Type B pancreatic cell (in vitro differentiated cells): ENCODE measurements at regions not wholly inside any gene's neighbourhood (a gene's known extent, or its start where the extent isn't known, plus 50 kb on each side); places are given as distances from the start of the nearest gene placed in this dataset.

ENCODE experiments used
- DNase-seq: peaks from one replicate; pipeline ENCODE4 v3.0.0; 2021; ENCODE audit warnings: mixed read lengths; ENCODE audit not compliant: unreplicated experiment; ENCODE audit errors: extremely low spot score
- H3K27ac Mint-ChIP-seq: 2 replicates; pipeline ENCODE4 v1.8.0; 2021; ENCODE audit warnings: mild to moderate bottlenecking, mixed read lengths
- H3K27me3 Mint-ChIP-seq: 2 replicates; pipeline ENCODE4 v1.8.0; 2021; ENCODE audit warnings: mixed read lengths
- H3K36me3 Mint-ChIP-seq: 2 replicates; pipeline ENCODE4 v1.8.0; 2021; ENCODE audit warnings: mixed read lengths
- H3K4me1 Mint-ChIP-seq: one replicate; pipeline ENCODE4 v1.8.0; 2021; ENCODE audit warnings: mixed read lengths; ENCODE audit not compliant: unreplicated experiment
- H3K4me3 Mint-ChIP-seq: 2 replicates; pipeline ENCODE4 v1.8.0; 2021; ENCODE audit warnings: mild to moderate bottlenecking, mixed read lengths
- H3K9me3 Mint-ChIP-seq: 2 replicates; pipeline ENCODE4 v1.8.0; 2021; ENCODE audit warnings: mixed read lengths
- TF ChIP-seq, protein P1 (sequence below): fragments of 200-600 bp; sonication (generic); conservative IDR thresholded peaks from 2 replicates; pipeline ENCODE4 v1.5.0; 2021; ENCODE audit warnings: antibody characterized with exemption, mild to moderate bottlenecking

DNA sequence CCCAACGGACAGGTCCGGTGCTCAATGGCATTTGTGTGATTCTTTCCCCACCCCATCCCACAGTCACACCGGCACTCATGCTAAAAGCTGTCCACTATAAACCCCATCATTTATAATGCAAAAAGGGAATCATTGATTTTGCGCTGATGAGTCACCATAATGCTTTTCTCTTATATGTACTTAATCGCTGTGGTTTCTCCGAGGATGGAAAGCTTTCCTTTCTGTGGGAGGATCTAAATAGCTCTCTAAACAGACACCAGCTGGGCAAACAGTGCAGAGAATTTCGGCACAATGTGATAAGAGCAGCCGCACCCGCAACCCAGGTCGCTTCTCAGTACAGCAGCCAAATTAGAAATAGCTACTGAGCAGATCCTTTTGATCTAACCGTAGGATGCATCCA lies 85.6 kb downstream of the SETD4 start:
- Mint-ChIP-seq H3K27me3 (peaks cover 7% of the 10 kb centered on the region), H3K9me3 (peaks cover 4% of the 10 kb centered on the region), H3K4me3 (no peak overlapping the region), H3K27ac (no peak overlapping the region), H3K4me1 (peaks cover 4% of the 10 kb centered on the region), H3K36me3 (no peaks in the 10 kb centered on the region)
- DNase-seq: no peak
- TF ChIP-seq, protein P1, sequence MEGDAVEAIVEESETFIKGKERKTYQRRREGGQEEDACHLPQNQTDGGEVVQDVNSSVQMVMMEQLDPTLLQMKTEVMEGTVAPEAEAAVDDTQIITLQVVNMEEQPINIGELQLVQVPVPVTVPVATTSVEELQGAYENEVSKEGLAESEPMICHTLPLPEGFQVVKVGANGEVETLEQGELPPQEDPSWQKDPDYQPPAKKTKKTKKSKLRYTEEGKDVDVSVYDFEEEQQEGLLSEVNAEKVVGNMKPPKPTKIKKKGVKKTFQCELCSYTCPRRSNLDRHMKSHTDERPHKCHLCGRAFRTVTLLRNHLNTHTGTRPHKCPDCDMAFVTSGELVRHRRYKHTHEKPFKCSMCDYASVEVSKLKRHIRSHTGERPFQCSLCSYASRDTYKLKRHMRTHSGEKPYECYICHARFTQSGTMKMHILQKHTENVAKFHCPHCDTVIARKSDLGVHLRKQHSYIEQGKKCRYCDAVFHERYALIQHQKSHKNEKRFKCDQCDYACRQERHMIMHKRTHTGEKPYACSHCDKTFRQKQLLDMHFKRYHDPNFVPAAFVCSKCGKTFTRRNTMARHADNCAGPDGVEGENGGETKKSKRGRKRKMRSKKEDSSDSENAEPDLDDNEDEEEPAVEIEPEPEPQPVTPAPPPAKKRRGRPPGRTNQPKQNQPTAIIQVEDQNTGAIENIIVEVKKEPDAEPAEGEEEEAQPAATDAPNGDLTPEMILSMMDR: no peak

DNA sequence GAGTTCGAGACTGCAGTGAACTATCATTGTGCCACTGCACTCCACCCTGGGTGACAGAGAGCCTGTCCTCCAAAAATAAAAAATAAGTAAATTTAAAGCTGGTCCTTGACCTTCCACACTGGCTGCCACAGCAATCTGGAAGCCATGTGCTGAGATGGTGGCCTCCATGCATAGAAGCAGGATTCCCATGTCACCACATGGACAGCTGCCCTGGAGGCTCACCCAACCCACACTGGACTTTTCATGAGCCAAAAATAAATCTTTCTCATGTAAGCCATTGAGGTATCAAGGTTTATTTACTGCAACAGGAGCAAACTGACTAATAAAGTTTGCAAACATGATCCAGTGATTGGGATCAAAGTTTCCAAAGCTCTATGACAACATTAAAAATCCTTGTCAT lies 88.5 kb downstream of the SETD4 start:
- H3K36me3 Mint-ChIP-seq: no peaks in the 10 kb centered on the region
- no peak overlapping the region for H3K27ac Mint-ChIP-seq
- no peak overlapping the region for H3K4me3 Mint-ChIP-seq
- peaks cover 4% of the 10 kb centered on the region for H3K4me1 Mint-ChIP-seq
- H3K9me3 Mint-ChIP-seq: no peaks in the 10 kb centered on the region
- no peak for DNase-seq
- TF ChIP-seq, protein P1: no peak
- peaks cover 7% of the 10 kb centered on the region for H3K27me3 Mint-ChIP-seq

DNA sequence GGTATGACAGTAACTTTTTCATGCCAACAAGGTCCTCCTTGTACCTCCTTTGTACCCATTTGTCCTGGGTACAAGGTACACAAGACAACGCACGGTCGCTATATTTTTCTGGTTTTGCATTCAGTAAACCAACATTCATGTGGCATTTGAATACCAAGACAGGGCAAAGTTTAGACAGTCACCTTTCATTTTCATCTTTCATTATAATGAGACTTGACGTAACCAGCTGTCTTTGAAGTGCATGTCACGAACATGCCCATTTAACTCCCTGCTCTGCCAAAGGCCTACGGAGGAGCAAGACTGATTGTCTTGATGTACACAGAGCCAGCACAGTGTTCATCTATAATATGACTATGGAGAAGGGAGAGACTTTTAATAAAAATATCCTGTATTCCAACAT lies 91.0 kb downstream of the SETD4 start:
- Mint-ChIP-seq H3K9me3 (no peaks in the 10 kb centered on the region), H3K36me3 (no peaks in the 10 kb centered on the region), H3K4me3 (no peak overlapping the region), H3K27ac (no peak overlapping the region), H3K4me1 (no peaks in the 10 kb centered on the region), H3K27me3 (no peaks in the 10 kb centered on the region)
- TF ChIP-seq, protein P1: no peak
- no peak for DNase-seq

DNA sequence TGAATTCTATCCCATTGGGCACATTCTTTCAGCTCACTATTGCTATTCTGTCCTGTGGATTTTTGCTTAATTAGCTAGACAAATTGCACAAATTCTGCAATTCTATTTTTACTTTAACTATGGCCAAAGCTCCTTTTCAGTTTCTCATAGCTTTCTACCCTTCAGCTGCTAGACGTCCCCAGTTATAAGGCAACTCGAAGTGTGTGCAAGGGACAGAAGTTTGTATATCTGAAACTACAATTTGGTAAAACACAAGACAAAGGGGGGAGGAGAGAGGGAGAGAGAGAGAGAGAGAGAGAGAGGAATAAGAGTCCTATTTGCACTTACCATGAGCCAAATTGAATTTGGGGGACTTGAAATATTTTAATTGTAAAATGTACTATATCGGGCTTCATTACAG lies 91.8 kb downstream of the SETD4 start:
- DNase-seq: no peak
- Mint-ChIP-seq H3K27me3 (no peaks in the 10 kb centered on the region), H3K4me1 (no peaks in the 10 kb centered on the region), H3K4me3 (no peak overlapping the region), H3K27ac (no peak overlapping the region), H3K36me3 (no peaks in the 10 kb centered on the region), H3K9me3 (peaks cover 2% of the 10 kb centered on the region)
- TF ChIP-seq, protein P1: no peak

DNA sequence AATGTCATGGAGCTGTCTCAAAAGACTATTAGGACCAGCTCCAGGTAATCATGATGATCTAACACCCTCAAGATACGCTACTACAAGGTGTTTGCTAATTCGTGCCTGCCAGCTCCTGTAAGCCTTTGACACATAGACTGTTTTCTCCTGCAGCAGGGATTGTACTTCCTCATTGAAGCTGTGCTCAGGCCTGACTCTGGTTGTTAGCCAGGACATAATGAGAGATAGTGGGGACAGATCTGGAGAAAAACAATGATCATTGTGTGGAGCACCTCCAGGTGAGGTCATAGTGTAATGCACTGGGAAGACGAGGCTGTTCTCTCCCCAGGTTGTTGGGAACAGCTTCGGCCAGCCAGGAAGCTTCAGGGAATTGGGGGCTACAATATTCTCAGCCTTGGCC lies 94.6 kb downstream of the SETD4 start:
- H3K9me3 Mint-ChIP-seq: peaks cover 4% of the 10 kb centered on the region
- H3K4me3 Mint-ChIP-seq: no peak overlapping the region
- H3K4me1 Mint-ChIP-seq: no peaks in the 10 kb centered on the region
- DNase-seq: no peak
- TF ChIP-seq, protein P1: no peak
- H3K27me3 Mint-ChIP-seq: peaks cover 3% of the 10 kb centered on the region
- no peak overlapping the region for H3K27ac Mint-ChIP-seq
- no peaks in the 10 kb centered on the region for H3K36me3 Mint-ChIP-seq

DNA sequence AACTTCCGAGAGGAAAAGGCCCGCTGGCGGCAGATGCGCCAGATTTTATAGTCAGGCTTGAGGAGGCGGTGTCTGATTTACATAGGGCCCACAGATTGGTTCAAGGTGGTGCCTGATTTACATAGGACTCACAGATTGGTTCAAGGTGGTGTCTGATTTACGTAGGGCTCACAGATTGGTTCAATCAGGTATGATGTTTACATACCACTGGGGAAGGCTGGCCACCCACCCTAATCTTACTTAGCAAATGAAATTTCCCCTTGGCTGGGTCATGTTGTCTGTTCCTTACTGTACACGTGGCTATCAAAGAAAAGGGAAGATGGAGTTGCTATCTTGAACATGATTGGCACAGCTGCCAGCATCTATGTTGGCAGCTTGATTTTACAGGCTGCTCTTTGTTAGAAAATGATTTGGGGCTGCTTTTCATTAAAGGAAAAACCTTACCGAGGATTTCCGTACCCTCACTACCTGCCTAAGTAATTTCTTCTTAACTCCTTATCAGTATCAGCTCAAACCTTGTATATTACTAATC lies 96.3 kb downstream of the SETD4 start:
- no peak overlapping the region for H3K27ac Mint-ChIP-seq
- H3K27me3 Mint-ChIP-seq: peaks cover 6% of the 10 kb centered on the region
- TF ChIP-seq, protein P1: no peak
- no peak for DNase-seq
- H3K4me3 Mint-ChIP-seq: no peak overlapping the region
- no peaks in the 10 kb centered on the region for H3K36me3 Mint-ChIP-seq
- no peaks in the 10 kb centered on the region for H3K4me1 Mint-ChIP-seq
- peaks cover 4% of the 10 kb centered on the region for H3K9me3 Mint-ChIP-seq
